CD14-positive monocyte (primary cell): ENCODE measurements at regions not wholly inside any gene's neighbourhood (a gene's known extent, or its start where the extent isn't known, plus 50 kb on each side); places are given as distances from the start of the nearest gene placed in this dataset.

Experiments used
- DNase-seq, 3 donors: peaks; one replicate each; pipeline ENCODE4 v3.0.0-alpha.2; 2011 to 2022
- H2AFZ ChIP-seq: 2 replicates; pipeline ENCODE4 v1.6.0; 2012; ENCODE audit warnings: mild to moderate bottlenecking, low read depth, low read length, inconsistent platforms; ENCODE audit not compliant: insufficient read depth, poor library complexity, severe bottlenecking
- H3K27ac ChIP-seq, 2 donors: 1 replicate in 1 of 2; 2 replicates in 1 of 2; pipeline ENCODE4 v1.5.1; 2012 to 2013; ENCODE audit warnings: low read length in 2 of 2, control low read depth in 1 of 2, inconsistent platforms in 1 of 2, low read depth in 1 of 2, mild to moderate bottlenecking in 1 of 2
- H3K27me3 ChIP-seq, 2 donors: one replicate each; pipeline versions ENCODE4 v1.6.0 to v1.6.1; 2011 to 2013; ENCODE audit warnings: low read length in 2 of 2; ENCODE audit not compliant: control insufficient read depth in 2 of 2, insufficient read depth in 2 of 2
- H3K36me3 ChIP-seq, 2 donors: replicated peaks in 1 of 2; 1 replicate in 1 of 2; 2 replicates in 1 of 2; pipeline versions ENCODE4 v1.5.1 to v1.6.1; 2012 to 2013; ENCODE audit warnings: low read length in 2 of 2, control low read depth in 1 of 2, inconsistent platforms in 1 of 2, mild to moderate bottlenecking in 1 of 2; ENCODE audit not compliant: insufficient read depth in 2 of 2, control insufficient read depth in 1 of 2
- H3K4me1 ChIP-seq, 2 donors: 1 replicate in 1 of 2; 2 replicates in 1 of 2; pipeline versions ENCODE4 v1.5.1 to v1.6.1; 2012 to 2013; ENCODE audit warnings: low read length in 2 of 2, control low read depth in 1 of 2, inconsistent platforms in 1 of 2, mild to moderate bottlenecking in 1 of 2, moderate library complexity in 1 of 2; ENCODE audit not compliant: insufficient read depth in 2 of 2, control insufficient read depth in 1 of 2
- H3K4me2 ChIP-seq: replicated peaks from 2 replicates; pipeline ENCODE3; 2012; ENCODE audit warnings: low read length, moderate library complexity, mild to moderate bottlenecking; ENCODE audit not compliant: poor library complexity, severe bottlenecking; ENCODE audit errors: extremely low read depth
- H3K4me3 ChIP-seq, 3 experiments: fragments of 200-600 bp in 1 of 3; sonication (generic) in 1 of 3; replicated peaks in 1 of 3; 1 replicate in 2 of 3; 2 replicates in 1 of 3; pipeline ENCODE4 v1.5.1; 2011 to 2013; ENCODE audit warnings: low read length in 3 of 3, mild to moderate bottlenecking in 3 of 3, control low read depth in 2 of 3, low read depth in 2 of 3, inconsistent platforms in 1 of 3, moderate library complexity in 1 of 3
- H3K79me2 ChIP-seq: 2 replicates; pipeline ENCODE4 v1.6.0; 2012; ENCODE audit warnings: mild to moderate bottlenecking, control low read depth, inconsistent platforms, low read length, moderate library complexity; ENCODE audit not compliant: insufficient read depth
- H3K9ac ChIP-seq: 2 replicates; pipeline ENCODE4 v1.6.0; 2017; ENCODE audit warnings: low read length, mild to moderate bottlenecking; ENCODE audit not compliant: insufficient read depth, poor library complexity, severe bottlenecking
- H3K9me3 ChIP-seq, 2 donors: replicated peaks in 1 of 2; 1 replicate in 1 of 2; 2 replicates in 1 of 2; pipeline versions ENCODE4 v1.5.1 to v1.6.1; 2012 to 2013; ENCODE audit warnings: low read length in 2 of 2, control low read depth in 1 of 2; ENCODE audit not compliant: control insufficient read depth in 1 of 2, insufficient read depth in 1 of 2
- H4K20me1 ChIP-seq: 2 replicates; pipeline ENCODE4 v1.6.0; 2012; ENCODE audit warnings: mild to moderate bottlenecking, low read length, control low read depth, moderate library complexity; ENCODE audit not compliant: insufficient read depth
- H3K27ac Mint-ChIP-seq, 7 donors: one replicate each; pipeline ENCODE4 v1.8.0; 2020; ENCODE audit warnings: mild to moderate bottlenecking in 7 of 7, mixed read lengths in 7 of 7, moderate library complexity in 6 of 7, inconsistent platforms in 2 of 7
- H3K27me3 Mint-ChIP-seq, 3 donors: one replicate each; pipeline ENCODE4 v1.8.0; 2021 to 2022; ENCODE audit warnings: low read depth in 3 of 3, mild to moderate bottlenecking in 3 of 3, mixed read lengths in 3 of 3, moderate library complexity in 3 of 3, inconsistent platforms in 1 of 3
- H3K36me3 Mint-ChIP-seq, 2 donors: one replicate each; pipeline ENCODE4 v1.8.0; 2020; ENCODE audit warnings: mixed read lengths in 2 of 2, inconsistent platforms in 1 of 2, mild to moderate bottlenecking in 1 of 2
- H3K4me1 Mint-ChIP-seq: one replicate; pipeline ENCODE4 v1.8.0; 2020; ENCODE audit warnings: mild to moderate bottlenecking, mixed read lengths
- H3K4me3 Mint-ChIP-seq, 2 donors: one replicate each; pipeline ENCODE4 v1.8.0; 2020; ENCODE audit warnings: mild to moderate bottlenecking in 2 of 2, mixed read lengths in 2 of 2, moderate library complexity in 1 of 2
- H3K9me3 Mint-ChIP-seq, 7 donors: one replicate each; pipeline ENCODE4 v1.8.0; 2020 to 2022; ENCODE audit warnings: mixed read lengths in 7 of 7, mild to moderate bottlenecking in 6 of 7, moderate library complexity in 6 of 7, inconsistent platforms in 2 of 7
- CTCF ChIP-seq: fragments of 200-600 bp; IDR thresholded peaks from one replicate; pipeline ENCODE4 v1.8.0; 2022; ENCODE audit warnings: antibody characterized with exemption, mild to moderate bottlenecking
- WGBS: methylation state at CpG from one replicate; pipeline ENCODE4 v1.1.5; 2013; ENCODE audit warnings: missing lambda C conversion rate; ENCODE audit not compliant: insufficient coverage; 5-methylcytosine and 5-hydroxymethylcytosine counted together
- intact Hi-C, 2 donors: fragments of 100-400 bp; cut with micrococcal nuclease; formaldehyde crosslinking; loops; one replicate each; pipeline versions ENCODE4 v1.15.0 to v1.15.1; 2023

GRCh38 chr2:128548461-128548891, 229.8 kb upstream of the HS6ST1 start:
- DNase-seq: no peak
- Mint-ChIP-seq H3K4me1 (no peaks in the 10 kb centered on the region), H3K9me3 (peaks cover 0 to 11% (median 0%) of the 10 kb centered on the region in 7 donors), H3K27me3 (peaks cover 2 to 6% (median 5%) of the 10 kb centered on the region in 3 donors), H3K4me3 (no peak overlapping the region), H3K36me3 (no peaks in the 10 kb centered on the region), H3K27ac (no peak overlapping the region)
- no peaks in the 10 kb centered on the region for H3K36me3 ChIP-seq
- no peak overlapping the region for H3K27ac ChIP-seq
- H3K79me2 ChIP-seq: no peaks in the 10 kb centered on the region
- H3K27me3 ChIP-seq: no peaks in the 10 kb centered on the region
- H4K20me1 ChIP-seq: no peaks in the 10 kb centered on the region
- no peaks in the 10 kb centered on the region for H3K9me3 ChIP-seq
- H2AFZ ChIP-seq: no peak overlapping the region
- WGBS: 93% methylated on average over 7 of the region's 9 CpGs
- no peaks in the 10 kb centered on the region for H3K4me1 ChIP-seq
- intact Hi-C loops: no loop called here
- H3K4me3 ChIP-seq: no peak overlapping the region
- no peak overlapping the region for H3K9ac ChIP-seq
- H3K4me2 ChIP-seq: no peak overlapping the region
- TF ChIP-seq CTCF: no peak

DNA sequence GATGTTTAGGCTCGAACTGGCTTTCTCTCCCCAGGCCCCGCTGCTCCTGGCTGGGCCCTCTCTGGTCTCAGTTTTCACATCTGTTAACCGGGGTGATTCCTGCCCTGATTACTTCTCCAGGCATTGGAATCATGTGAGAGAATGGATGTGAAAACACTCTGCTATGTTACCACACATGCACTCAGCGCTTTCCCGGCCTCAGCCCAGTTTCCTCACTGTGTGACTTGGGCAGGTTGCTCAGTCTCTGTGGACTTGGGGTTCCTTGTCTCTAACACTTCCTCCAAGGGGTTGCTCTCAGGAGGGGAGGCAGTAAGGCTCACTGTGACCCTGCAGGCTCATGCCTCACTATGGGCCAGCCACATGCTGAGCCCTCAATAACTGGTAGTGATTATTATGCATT, 230.4 kb upstream of the HS6ST1 start:
- Histone ChIP-seq H3K4me2 (no peak overlapping the region), H3K4me1 (no peaks in the 10 kb centered on the region), H4K20me1 (no peaks in the 10 kb centered on the region), H3K9ac (no peak overlapping the region), H2AFZ (no peak overlapping the region), H3K27me3 (no peaks in the 10 kb centered on the region), H3K36me3 (no peaks in the 10 kb centered on the region), H3K27ac (no peak overlapping the region), H3K9me3 (peaks cover 0 to under 1% of the 10 kb centered on the region in 2 donors), H3K4me3 (no peak overlapping the region), H3K79me2 (no peaks in the 10 kb centered on the region)
- intact Hi-C loops: no loop called here
- Mint-ChIP-seq H3K9me3 (peaks cover 0 to 11% (median 0%) of the 10 kb centered on the region in 7 donors), H3K27ac (no peak overlapping the region), H3K36me3 (no peaks in the 10 kb centered on the region), H3K27me3 (peaks cover 2 to 6% (median 3%) of the 10 kb centered on the region in 3 donors), H3K4me1 (no peaks in the 10 kb centered on the region), H3K4me3 (no peak overlapping the region)
- DNase-seq: no peak
- 100% methylated on average over 2 of the region's 5 CpGs for WGBS
- TF ChIP-seq CTCF: no peak
